ENCODE measurements at regions not wholly inside any gene's neighbourhood (a gene's known extent, or its start where the extent isn't known, plus 50 kb on each side); places are given as distances from the start of the nearest gene placed in this dataset.

DNA sequence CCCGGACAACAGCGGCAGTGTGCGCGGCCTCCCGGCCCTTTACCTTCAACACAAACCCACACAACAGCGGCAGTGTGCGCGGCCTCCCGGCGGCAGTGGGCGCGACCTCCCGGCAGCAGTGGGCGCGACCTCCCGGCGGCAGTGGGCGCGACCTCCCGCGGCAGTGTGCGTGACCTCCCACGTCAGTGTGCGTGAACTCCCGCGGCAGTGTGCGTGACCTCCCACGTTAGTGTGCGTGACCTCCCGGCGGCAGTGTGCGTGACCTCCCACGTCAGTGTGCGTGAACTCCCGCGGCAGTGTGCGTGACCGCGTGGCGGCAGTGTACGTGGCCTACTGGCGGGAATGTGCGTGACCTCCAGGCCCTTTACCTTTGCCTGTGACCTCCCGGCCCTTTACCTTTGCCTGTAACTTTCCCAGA is 576.6 kb upstream of the FRG1 start:
- intact Hi-C loops (cut with DNase I), result no loop called here
- no peaks in the 10 kb centered on the region for H3K27me3 ChIP-seq
- H3K36me3 ChIP-seq, result no peaks in the 10 kb centered on the region
- no peak overlapping the region for H3K4me3 ChIP-seq
- no peaks in the 10 kb centered on the region for H3K4me1 ChIP-seq
- H3K27ac ChIP-seq, result no peak overlapping the region
- H3K9me3 ChIP-seq, result no peaks in the 10 kb centered on the region
- no peak for TF ChIP-seq POLR2A (IDR thresholded peaks at IDR 0.05)
- TF ChIP-seq, protein P1, sequence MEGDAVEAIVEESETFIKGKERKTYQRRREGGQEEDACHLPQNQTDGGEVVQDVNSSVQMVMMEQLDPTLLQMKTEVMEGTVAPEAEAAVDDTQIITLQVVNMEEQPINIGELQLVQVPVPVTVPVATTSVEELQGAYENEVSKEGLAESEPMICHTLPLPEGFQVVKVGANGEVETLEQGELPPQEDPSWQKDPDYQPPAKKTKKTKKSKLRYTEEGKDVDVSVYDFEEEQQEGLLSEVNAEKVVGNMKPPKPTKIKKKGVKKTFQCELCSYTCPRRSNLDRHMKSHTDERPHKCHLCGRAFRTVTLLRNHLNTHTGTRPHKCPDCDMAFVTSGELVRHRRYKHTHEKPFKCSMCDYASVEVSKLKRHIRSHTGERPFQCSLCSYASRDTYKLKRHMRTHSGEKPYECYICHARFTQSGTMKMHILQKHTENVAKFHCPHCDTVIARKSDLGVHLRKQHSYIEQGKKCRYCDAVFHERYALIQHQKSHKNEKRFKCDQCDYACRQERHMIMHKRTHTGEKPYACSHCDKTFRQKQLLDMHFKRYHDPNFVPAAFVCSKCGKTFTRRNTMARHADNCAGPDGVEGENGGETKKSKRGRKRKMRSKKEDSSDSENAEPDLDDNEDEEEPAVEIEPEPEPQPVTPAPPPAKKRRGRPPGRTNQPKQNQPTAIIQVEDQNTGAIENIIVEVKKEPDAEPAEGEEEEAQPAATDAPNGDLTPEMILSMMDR (IDR thresholded peaks at IDR 0.05), result no peak
- no peak for DNase-seq (ENCODE audit: extremely low spot score in 2 of 2)

DNA sequence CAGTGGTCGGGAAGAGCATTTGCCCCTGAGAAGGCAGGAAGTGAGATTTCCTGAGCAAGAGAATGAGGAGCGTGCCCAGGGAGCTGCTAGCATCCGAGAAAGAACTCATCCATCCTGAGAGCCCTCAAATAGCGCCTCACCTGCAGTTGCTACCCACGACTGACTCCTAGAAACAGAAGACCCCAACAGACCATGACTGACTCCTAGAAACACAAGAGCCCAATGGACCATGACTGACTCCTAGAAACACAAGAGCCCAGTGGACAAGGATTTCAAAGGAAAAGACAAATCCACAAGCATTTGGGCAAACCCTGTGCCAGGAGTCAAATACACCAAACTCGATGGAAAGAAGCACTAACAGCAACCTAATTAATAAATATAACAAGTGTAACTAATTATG is 575.2 kb upstream of the FRG1 start:
- H3K9me3 ChIP-seq, result no peaks in the 10 kb centered on the region
- no peak for DNase-seq (ENCODE audit: extremely low spot score in 2 of 2)
- intact Hi-C loops (cut with DNase I), result no loop called here
- no peak overlapping the region for H3K27ac ChIP-seq
- TF ChIP-seq, protein P1 (IDR thresholded peaks at IDR 0.05), result no peak
- no peak for TF ChIP-seq POLR2A (IDR thresholded peaks at IDR 0.05)
- TF ChIP-seq POLR2AphosphoS5 (IDR thresholded peaks at IDR 0.05; ENCODE audit: insufficient read depth in 1 of 2, low read depth in 1 of 2), result no peak
- H3K4me3 ChIP-seq, result no peak overlapping the region
- no peaks in the 10 kb centered on the region for H3K36me3 ChIP-seq
- no peaks in the 10 kb centered on the region for H3K4me1 ChIP-seq
- H3K27me3 ChIP-seq, result no peaks in the 10 kb centered on the region

DNA sequence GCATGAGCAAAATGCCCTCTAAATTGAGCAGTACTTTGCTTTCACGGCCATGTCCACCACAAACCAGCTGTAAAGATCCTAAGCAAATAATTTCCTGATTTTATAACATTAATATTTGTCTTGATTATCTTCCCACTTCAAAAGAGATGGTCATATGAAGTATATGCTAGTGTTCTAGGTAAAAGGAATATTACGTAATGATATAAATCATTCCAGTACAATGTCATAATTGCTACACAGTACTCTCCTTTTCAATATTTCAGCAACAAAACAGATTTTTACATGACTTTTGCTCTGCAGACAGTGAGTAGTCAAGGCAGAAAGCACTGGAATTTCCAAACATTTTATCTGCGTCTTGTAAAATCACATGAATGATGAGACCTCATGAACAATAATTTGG is 572.8 kb upstream of the FRG1 start:
- Histone ChIP-seq H3K27me3 (no peaks in the 10 kb centered on the region), H3K4me1 (no peaks in the 10 kb centered on the region), H3K27ac (no peak overlapping the region), H3K36me3 (no peaks in the 10 kb centered on the region), H3K4me3 (no peak overlapping the region), H3K9me3 (no peaks in the 10 kb centered on the region)
- TF ChIP-seq, protein P1 (IDR thresholded peaks at IDR 0.05), result no peak
- TF ChIP-seq POLR2A (IDR thresholded peaks at IDR 0.05) (no peak), POLR2AphosphoS5 (IDR thresholded peaks at IDR 0.05; ENCODE audit: insufficient read depth in 1 of 2, low read depth in 1 of 2) (no peak)
- intact Hi-C loops (cut with DNase I), result no loop called here
- DNase-seq (ENCODE audit: extremely low spot score in 2 of 2), result no peak

DNA sequence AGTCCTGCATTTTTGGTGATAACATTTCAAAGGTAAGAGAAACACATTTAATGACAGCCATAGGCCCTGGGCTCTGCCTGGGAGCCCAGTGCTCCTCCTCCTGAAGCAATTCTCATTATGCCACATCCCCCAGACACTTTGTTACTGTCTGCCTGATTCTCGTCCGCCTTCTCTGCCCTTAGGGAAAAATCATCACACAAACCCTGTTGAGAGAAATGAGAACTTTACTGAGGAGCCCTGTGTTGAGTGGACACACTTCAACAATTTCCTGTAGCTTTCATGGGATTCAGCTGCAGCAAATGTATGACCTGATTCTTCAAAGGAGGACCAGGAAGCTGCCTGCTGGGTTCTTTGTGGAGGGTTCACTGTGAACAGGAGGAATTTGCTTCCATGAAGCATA is 566.5 kb upstream of the FRG1 start:
- no peak overlapping the region for H3K27ac ChIP-seq
- no peaks in the 10 kb centered on the region for H3K27me3 ChIP-seq
- intact Hi-C loops (cut with DNase I), result no loop called here
- no peak overlapping the region for H3K4me3 ChIP-seq
- DNase-seq (ENCODE audit: extremely low spot score in 2 of 2), result no peak
- TF ChIP-seq POLR2AphosphoS5 (IDR thresholded peaks at IDR 0.05; ENCODE audit: insufficient read depth in 1 of 2, low read depth in 1 of 2) (no peak), POLR2A (IDR thresholded peaks at IDR 0.05) (no peak)
- TF ChIP-seq, protein P1 (IDR thresholded peaks at IDR 0.05), result no peak
- H3K36me3 ChIP-seq, result no peaks in the 10 kb centered on the region
- no peaks in the 10 kb centered on the region for H3K4me1 ChIP-seq
- H3K9me3 ChIP-seq, result no peaks in the 10 kb centered on the region

DNA sequence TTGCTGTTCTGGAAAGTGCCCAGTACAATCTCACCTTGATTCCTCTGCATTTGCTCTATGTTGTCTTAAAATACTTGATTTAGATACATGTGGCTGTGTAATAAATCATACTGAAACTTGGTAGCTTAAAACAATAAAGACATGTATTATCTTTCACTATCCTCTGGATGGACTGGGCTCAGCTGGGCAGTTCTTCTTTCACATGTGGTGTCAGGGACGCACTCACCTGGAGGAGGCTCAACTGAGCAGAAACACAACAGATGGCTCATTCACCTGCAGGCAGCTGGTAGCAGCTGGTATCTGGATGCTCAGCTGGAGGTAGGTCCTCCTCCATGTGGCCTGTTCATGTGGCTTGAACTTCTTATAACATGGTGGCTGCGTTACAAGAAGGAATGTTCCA is 563.8 kb upstream of the FRG1 start:
- H3K9me3 ChIP-seq, result no peaks in the 10 kb centered on the region
- no peaks in the 10 kb centered on the region for H3K27me3 ChIP-seq
- TF ChIP-seq, protein P1 (IDR thresholded peaks at IDR 0.05), result no peak
- TF ChIP-seq POLR2AphosphoS5 (IDR thresholded peaks at IDR 0.05; ENCODE audit: insufficient read depth in 1 of 2, low read depth in 1 of 2), result no peak
- TF ChIP-seq POLR2A (IDR thresholded peaks at IDR 0.05), result no peak
- DNase-seq (ENCODE audit: extremely low spot score in 2 of 2), result no peak
- H3K4me3 ChIP-seq, result no peak overlapping the region
- intact Hi-C loops (cut with DNase I), result no loop called here
- no peaks in the 10 kb centered on the region for H3K4me1 ChIP-seq
- no peak overlapping the region for H3K27ac ChIP-seq
- H3K36me3 ChIP-seq, result no peaks in the 10 kb centered on the region
